H1 (cell line): ENCODE measurements at regions not wholly inside any gene's neighbourhood (a gene's known extent, or its start where the extent isn't known, plus 50 kb on each side); places are given as distances from the start of the nearest gene placed in this dataset.
A peak's percentile ranks its signal among the peaks of the same experiment; 100 is the strongest.

Experiments used
- CTCF ChIA-PET: fragments of 300-600 bp; sonication (Branson Sonifier 250); formaldehyde crosslinking; loops from one replicate; lab custom pipeline; 2021; ENCODE audit not compliant: partially characterized antibody; lab: Charles Lee
- POLR2A ChIA-PET: fragments of 300-600 bp; sonication (Branson Sonifier 250); formaldehyde crosslinking; loops from one replicate; lab custom pipeline; 2021; ENCODE audit warnings: inconsistent platforms; ENCODE audit not compliant: partially characterized antibody; lab: Charles Lee
- DNase-seq, 2 experiments: peaks; one replicate each; pipeline versions ENCODE4 v3.0.0 to v3.0.0-alpha.2; 2010 to 2022; ENCODE audit warnings: low spot score in 2 of 2, low read depth in 1 of 2, mixed read lengths in 1 of 2
- FAIRE-seq: peaks from 2 replicates; lab custom pipeline; 2011; peaks lifted over from hg19 to GRCh38; lab: Jason Lieb, UNC
- H2AFZ ChIP-seq: 2 replicates; pipeline ENCODE4 v1.8.1; 2012; ENCODE audit warnings: low read length, inconsistent platforms
- H2AK5ac ChIP-seq: 2 replicates; pipeline ENCODE4 v1.6.1; 2013; ENCODE audit warnings: low read depth, low read length
- H2BK120ac ChIP-seq: replicated peaks from 2 replicates; pipeline ENCODE3; 2013; ENCODE audit warnings: low read depth, low read length, inconsistent platforms
- H2BK12ac ChIP-seq: 2 replicates; pipeline ENCODE4 v1.6.1; 2013; ENCODE audit warnings: low read depth, low read length
- H2BK15ac ChIP-seq: 2 replicates; pipeline ENCODE4 v1.6.1; 2013; ENCODE audit warnings: low read length
- H2BK20ac ChIP-seq: 2 replicates; pipeline ENCODE4 v1.6.1; 2013; ENCODE audit warnings: low read length
- H2BK5ac ChIP-seq: 2 replicates; pipeline ENCODE4 v1.6.1; 2013; ENCODE audit warnings: low read depth, low read length
- H3K14ac ChIP-seq: 2 replicates; pipeline ENCODE4 v1.6.1; 2013; ENCODE audit warnings: inconsistent platforms; ENCODE audit not compliant: insufficient read length
- H3K18ac ChIP-seq: 2 replicates; pipeline ENCODE4 v1.6.1; 2013; ENCODE audit warnings: low read length; ENCODE audit errors: extremely low read depth
- H3K23ac ChIP-seq: 2 replicates; pipeline ENCODE4 v1.6.1; 2013; ENCODE audit warnings: inconsistent platforms; ENCODE audit not compliant: insufficient read length
- H3K23me2 ChIP-seq: 2 replicates; pipeline ENCODE4 v1.6.1; 2013; ENCODE audit warnings: low read depth, low read length
- H3K27ac ChIP-seq: 2 replicates; pipeline ENCODE4 v1.6.1; 2011; ENCODE audit warnings: low read depth, low read length, inconsistent platforms
- H3K27me3 ChIP-seq, 4 experiments: replicated peaks in 1 of 4; 1 replicate in 1 of 4; 2 replicates in 3 of 4; pipeline versions ENCODE4 v1.6.1 to v1.8.1; 2011 to 2013; ENCODE audit warnings: low read length in 3 of 4, mild to moderate bottlenecking in 3 of 4, inconsistent platforms in 2 of 4, mixed read lengths in 2 of 4, moderate library complexity in 1 of 4; ENCODE audit not compliant: control insufficient read depth in 3 of 4, insufficient read depth in 3 of 4; ENCODE audit errors: extremely low read depth in 1 of 4
- H3K36me3 ChIP-seq, 4 experiments: 2 replicates each; pipeline versions ENCODE4 v1.6.1 to v1.8.1; 2011 to 2013; ENCODE audit warnings: mild to moderate bottlenecking in 4 of 4, low read length in 3 of 4, moderate library complexity in 2 of 4, control low read depth in 1 of 4, inconsistent platforms in 1 of 4; ENCODE audit not compliant: insufficient read depth in 4 of 4, control insufficient read depth in 2 of 4
- H3K4ac ChIP-seq: replicated peaks from 2 replicates; pipeline ENCODE3; 2013; ENCODE audit warnings: low read length, low read depth, mixed read lengths, inconsistent platforms; ENCODE audit not compliant: insufficient read length
- H3K4me1 ChIP-seq, 4 experiments: replicated peaks in 1 of 4; 1 replicate in 1 of 4; 2 replicates in 3 of 4; pipeline versions ENCODE4 v1.6.1 to v1.8.1; 2011 to 2013; ENCODE audit warnings: low read length in 3 of 4, inconsistent platforms in 2 of 4, mixed read lengths in 1 of 4; ENCODE audit not compliant: insufficient read depth in 4 of 4, control insufficient read depth in 3 of 4
- H3K4me2 ChIP-seq, 2 experiments: 2 replicates each; pipeline versions ENCODE4 v1.6.1 to v1.8.1; 2011 to 2013; ENCODE audit warnings: low read depth in 2 of 2, low read length in 2 of 2, control low read depth in 1 of 2, inconsistent platforms in 1 of 2, mild to moderate bottlenecking in 1 of 2; ENCODE audit not compliant: insufficient read depth in 1 of 2
- H3K4me3 ChIP-seq, 4 experiments: fragments of 200-600, 300-600 bp in 1 of 4; sonication (generic), shearing (Covaris generic), sonication (Bioruptor Twin) in 1 of 4; 2 replicates each; pipeline versions ENCODE4 v1.5.1 to v1.8.1; 2011 to 2016; ENCODE audit warnings: low read length in 4 of 4, low read depth in 3 of 4, control low read depth in 2 of 4, inconsistent platforms in 2 of 4, mild to moderate bottlenecking in 2 of 4, mixed read lengths in 1 of 4, moderate library complexity in 1 of 4; ENCODE audit not compliant: insufficient read depth in 2 of 4; ENCODE audit errors: extremely low read depth in 1 of 4
- H3K56ac ChIP-seq: replicated peaks from 2 replicates; pipeline ENCODE3; 2013; ENCODE audit warnings: low read depth, mild to moderate bottlenecking, mixed read lengths, low read length, inconsistent platforms; ENCODE audit not compliant: insufficient read length
- H3K79me1 ChIP-seq: 2 replicates; pipeline ENCODE4 v1.6.1; 2013; ENCODE audit warnings: low read depth, low read length, control low read depth
- H3K79me2 ChIP-seq, 2 experiments: 2 replicates each; pipeline versions ENCODE4 v1.6.1 to v1.8.1; 2012 to 2013; ENCODE audit warnings: low read length in 2 of 2, mild to moderate bottlenecking in 2 of 2, inconsistent platforms in 1 of 2; ENCODE audit not compliant: insufficient read depth in 2 of 2, control insufficient read depth in 1 of 2
- H3K9ac ChIP-seq, 4 experiments: replicated peaks in 1 of 4; 1 replicate in 1 of 4; 2 replicates in 3 of 4; pipeline versions ENCODE4 v1.6.1 to v1.8.1; 2011 to 2013; ENCODE audit warnings: low read depth in 3 of 4, low read length in 3 of 4, control low read depth in 2 of 4, mild to moderate bottlenecking in 2 of 4, moderate library complexity in 2 of 4, inconsistent platforms in 1 of 4; ENCODE audit errors: extremely low read depth in 1 of 4
- H3K9me3 ChIP-seq, 2 experiments: 2 replicates each; pipeline versions ENCODE4 v1.6.1 to v1.8.1; 2012 to 2013; ENCODE audit warnings: mild to moderate bottlenecking in 2 of 2, moderate library complexity in 2 of 2, control low read depth in 1 of 2, inconsistent platforms in 1 of 2, low read depth in 1 of 2, low read length in 1 of 2, mixed read lengths in 1 of 2; ENCODE audit not compliant: insufficient read depth in 2 of 2
- H4K20me1 ChIP-seq, 2 experiments: replicated peaks in 1 of 2; 2 replicates each; pipeline versions ENCODE3 to v1.8.1; 2011 to 2013; ENCODE audit warnings: inconsistent platforms in 2 of 2, low read length in 2 of 2, mild to moderate bottlenecking in 1 of 2; ENCODE audit not compliant: insufficient read depth in 2 of 2, control insufficient read depth in 1 of 2
- H4K5ac ChIP-seq: 2 replicates; pipeline ENCODE4 v1.6.1; 2013; ENCODE audit warnings: low read length, low read depth, mixed read lengths, inconsistent platforms; ENCODE audit not compliant: insufficient read length
- H4K8ac ChIP-seq: 2 replicates; pipeline ENCODE4 v1.8.0; 2013; ENCODE audit warnings: mild to moderate bottlenecking, moderate library complexity, low read length, inconsistent platforms; ENCODE audit not compliant: insufficient read depth; ENCODE audit errors: extremely low read depth
- H4K91ac ChIP-seq: replicated peaks from 2 replicates; pipeline ENCODE3; 2013; ENCODE audit warnings: low read length, mixed read lengths, inconsistent platforms; ENCODE audit not compliant: insufficient read length
- CBX8 ChIP-seq: fragments of 300-800, 300-1000 bp; sonication (generic); IDR thresholded peaks from 2 replicates; pipeline ENCODE4 v1.7.1; 2016; ENCODE audit warnings: low read depth, low read length, borderline replicate concordance
- CTCF ChIP-seq, 3 experiments: IDR thresholded peaks; 1 replicate in 2 of 3; 2 replicates in 1 of 3; pipeline versions ENCODE4 v1.5.1 to v1.6.1; 2011; ENCODE audit warnings: low read length in 3 of 3, mild to moderate bottlenecking in 3 of 3, inconsistent platforms in 2 of 3, low read depth in 1 of 3, moderate library complexity in 1 of 3; ENCODE audit not compliant: insufficient read depth in 1 of 3; ENCODE audit errors: control extremely low read depth in 1 of 3
- EZH2 ChIP-seq: fragments of 200-600 bp; sonication (generic); IDR thresholded peaks from 2 replicates; pipeline ENCODE4 v1.7.1; 2012; ENCODE audit warnings: low read depth, mild to moderate bottlenecking, moderate library complexity, low read length, inconsistent platforms; ENCODE audit not compliant: severe bottlenecking
- GABPA ChIP-seq: IDR thresholded peaks from 2 replicates; pipeline ENCODE4 v1.6.1; 2011; ENCODE audit warnings: mild to moderate bottlenecking, low read length, moderate library complexity, borderline replicate concordance; ENCODE audit not compliant: insufficient read depth
- KDM1A ChIP-seq: fragments of 200-600, 300-600 bp; sonication (generic); IDR thresholded peaks from 2 replicates; pipeline ENCODE4 v1.7.1; 2016; ENCODE audit warnings: mild to moderate bottlenecking, low read length, borderline replicate concordance
- MAFK ChIP-seq: IDR thresholded peaks from 2 replicates; pipeline ENCODE4 v1.6.1; 2012; ENCODE audit warnings: low read depth, mild to moderate bottlenecking, improper control_type of control experiment, low read length
- SAP30 ChIP-seq: fragments of 300-600 bp; sonication (generic); IDR thresholded peaks from 2 replicates; pipeline ENCODE4 v1.7.1; 2012; ENCODE audit warnings: low read length, moderate library complexity, mild to moderate bottlenecking, inconsistent platforms; ENCODE audit not compliant: insufficient read depth, insufficient replicate concordance
- SP1 ChIP-seq: IDR thresholded peaks from 2 replicates; pipeline ENCODE4 v1.6.1; 2011; ENCODE audit warnings: low read depth, low read length
- ZNF274 ChIP-seq: IDR thresholded peaks from 2 replicates; pipeline ENCODE4 v1.7.0; 2012; ENCODE audit warnings: low read length, borderline replicate concordance; ENCODE audit errors: extremely low read depth
- WGBS, 2 experiments: shearing (Covaris generic) in 1 of 2; methylation state at CpG; one replicate each; pipeline versions ENCODE4 v1.1.6 to v1.1.7; 2013 to 2015; ENCODE audit warnings: low lambda C conversion rate in 2 of 2, mixed read lengths in 2 of 2, inconsistent platforms in 1 of 2, low coverage in 1 of 2, missing lambda C conversion rate in 1 of 2; ENCODE audit not compliant: insufficient replicate concordance in 2 of 2, insufficient coverage in 1 of 2, insufficient read length in 1 of 2; ENCODE audit errors: extremely low coverage in 1 of 2, missing lambda C conversion rate in 1 of 2; 5-methylcytosine and 5-hydroxymethylcytosine counted together

- FAIRE-seq = no peak
- no peak for DNase-seq
- no peaks in the 10 kb centered on the region for H3K9me3 ChIP-seq
- no peak overlapping the region for H2BK120ac ChIP-seq
- H3K14ac ChIP-seq = no peak overlapping the region
- peaks cover 0 to 9% (median 1%) of the 10 kb centered on the region in 4 experiments; a peak in 3 of 8 replicates for H3K36me3 ChIP-seq
- H3K4me1 ChIP-seq = peaks cover 0 to 2% (median 0%) of the 10 kb centered on the region in 4 experiments; a peak in 3 of 7 replicates
- no peak overlapping the region for H4K91ac ChIP-seq
- no peak overlapping the region for H2BK20ac ChIP-seq
- POLR2A ChIA-PET = interaction anchor here (0.7 to 2.3 kb wide), 2 partner anchors 10 to 90 kb away, joined by 3 to 7 read pairs; no protein-coding TSS in a partner anchor
- peak overlapping the region; percentile 24; the same call in 1 of the 2 replicates for H2BK5ac ChIP-seq
- H3K4me2 ChIP-seq = no peak overlapping the region
- 91% methylated on average over 17 of the region's 17 CpGs; no CpG with 5 or more reads in 1 of the 2 experiments for WGBS, 2 experiments
- H4K8ac ChIP-seq = peak overlapping the region; percentile 51; the same call in 1 of the 2 replicates
- peaks cover 19% of the 10 kb centered on the region; the same call in 1 of the 2 replicates for H3K79me1 ChIP-seq
- H3K27ac ChIP-seq = no peak overlapping the region
- H3K18ac ChIP-seq = no peak overlapping the region
- H3K27me3 ChIP-seq = no peaks in the 10 kb centered on the region
- H3K23me2 ChIP-seq = no peaks in the 10 kb centered on the region
- CTCF ChIA-PET = interaction anchor here (0.8 to 4.2 kb wide), 8 partner anchors 7 to 261 kb away, joined by 3 to 25 read pairs (median 4); no protein-coding TSS in a partner anchor
- H3K9ac ChIP-seq = no peak overlapping the region
- H3K4ac ChIP-seq = no peak overlapping the region
- no peak overlapping the region for H2AFZ ChIP-seq
- no peak overlapping the region for H2BK12ac ChIP-seq
- H4K5ac ChIP-seq = no peak overlapping the region
- no peak overlapping the region for H2AK5ac ChIP-seq
- H3K56ac ChIP-seq = no peak overlapping the region
- H3K4me3 ChIP-seq = no peak overlapping the region
- no peak overlapping the region for H2BK15ac ChIP-seq
- H3K23ac ChIP-seq = no peak overlapping the region
- H4K20me1 ChIP-seq = peaks cover 10 to 23% of the 10 kb centered on the region in 2 experiments
- H3K79me2 ChIP-seq = peaks cover 0 to 92% of the 10 kb centered on the region in 2 experiments; a peak in 3 of 4 replicates
- TF ChIP-seq SAP30 (no peak), EZH2 (no peak), MAFK (no peak), CTCF (IDR thresholded peaks at IDR 0.05; ENCODE audit: control extremely low read depth in 1 of 3, insufficient read depth in 1 of 3, low read depth in 1 of 3, low read length in 3 of 3) (no peak), GABPA (no peak), KDM1A (no peak), SP1 (no peak), ZNF274 (no peak), CBX8 (no peak)
These were observed 76.7 kb downstream of the NCOR2 start for GRCh38 chr12:124490584-124491305.
